Activated B cell treated with CpG ODN at 0.5 μM for 24 hours (primary cell): ENCODE measurements at regions not wholly inside any gene's neighbourhood (a gene's known extent, or its start where the extent isn't known, plus 50 kb on each side); places are given as distances from the start of the nearest gene placed in this dataset.

ENCODE experiments used
- ATAC-seq: fragments of 200-7000 bp; cut with Tn5 transposase; one replicate; pipeline ENCODE4 v1.10.0; 2021; ENCODE audit warnings: low read depth, mild to moderate bottlenecking, moderate library complexity
- CTCF ChIA-PET: fragments of 350-600 bp; sonication (Branson Sonifier 250); formaldehyde crosslinking; loops from one replicate; lab custom pipeline; 2021; ENCODE audit warnings: antibody characterized with exemption; lab: Charles Lee
- POLR2A ChIA-PET: fragments of 350-600 bp; sonication (Branson Sonifier 250); formaldehyde crosslinking; loops from one replicate; lab custom pipeline; 2021; ENCODE audit warnings: antibody characterized with exemption; lab: Charles Lee
- DNase-seq: peaks from one replicate; pipeline ENCODE4 v3.0.0; 2022
- H3K27ac Mint-ChIP-seq: one replicate; pipeline ENCODE4 v1.8.0; 2020; ENCODE audit warnings: mixed read lengths
- H3K27me3 Mint-ChIP-seq: one replicate; pipeline ENCODE4 v1.8.0; 2021; ENCODE audit warnings: mixed read lengths
- H3K36me3 Mint-ChIP-seq: one replicate; pipeline ENCODE4 v1.8.0; 2021; ENCODE audit warnings: low read depth, mixed read lengths
- H3K4me1 Mint-ChIP-seq: one replicate; pipeline ENCODE4 v1.8.0; 2021; ENCODE audit warnings: mixed read lengths
- H3K4me3 Mint-ChIP-seq: one replicate; pipeline ENCODE4 v1.8.0; 2020; ENCODE audit warnings: mild to moderate bottlenecking, mixed read lengths
- H3K9me3 Mint-ChIP-seq: one replicate; pipeline ENCODE4 v1.8.0; 2020; ENCODE audit warnings: mixed read lengths
- CTCF ChIP-seq: fragments of 200-600 bp; IDR thresholded peaks from one replicate; pipeline ENCODE4 v1.8.0; 2022; ENCODE audit warnings: antibody characterized with exemption, mild to moderate bottlenecking
- intact Hi-C: fragments of 100-400 bp; cut with micrococcal nuclease; formaldehyde crosslinking; loops from one replicate; pipeline ENCODE4 v1.15.1; 2024

- TF ChIP-seq CTCF = no peak
- ChIA-PET CTCF (no interaction called here), POLR2A (no interaction called here)
- H3K27ac Mint-ChIP-seq = no peak overlapping the region
- H3K4me3 Mint-ChIP-seq = no peak overlapping the region
- no peaks in the 10 kb centered on the region for H3K36me3 Mint-ChIP-seq
- no peaks in the 10 kb centered on the region for H3K9me3 Mint-ChIP-seq
- intact Hi-C loops = no loop called here
- ATAC-seq (no peak), DNase-seq (no peak)
- H3K4me1 Mint-ChIP-seq = no peaks in the 10 kb centered on the region
- peaks cover 36% of the 10 kb centered on the region for H3K27me3 Mint-ChIP-seq
Measured at GRCh38 chr5:1660511-1660910, 136.8 kb upstream of the LPCAT1 start.

GRCh38 chr5:1660001-1660400 is 136.2 kb upstream of the LPCAT1 start:
- no peak overlapping the region for H3K4me3 Mint-ChIP-seq
- ATAC-seq = no peak
- H3K36me3 Mint-ChIP-seq = no peaks in the 10 kb centered on the region
- no peak for DNase-seq
- POLR2A ChIA-PET = no interaction called here
- H3K4me1 Mint-ChIP-seq = peaks cover 2% of the 10 kb centered on the region
- intact Hi-C loops = no loop called here
- CTCF ChIA-PET = no interaction called here
- no peak overlapping the region for H3K27ac Mint-ChIP-seq
- peaks cover 31% of the 10 kb centered on the region for H3K27me3 Mint-ChIP-seq
- no peak for TF ChIP-seq CTCF
- no peaks in the 10 kb centered on the region for H3K9me3 Mint-ChIP-seq

GRCh38 chr5:1659100-1659981 is 135.6 kb upstream of the LPCAT1 start:
- no peaks in the 10 kb centered on the region for H3K36me3 Mint-ChIP-seq
- intact Hi-C loops = no loop called here

GRCh38 chr5:1658665-1659064 is 134.9 kb upstream of the LPCAT1 start:
- Mint-ChIP-seq H3K36me3 (no peaks in the 10 kb centered on the region), H3K4me3 (no peak overlapping the region), H3K27me3 (peaks cover 24% of the 10 kb centered on the region), H3K27ac (no peak overlapping the region), H3K4me1 (peaks cover 11% of the 10 kb centered on the region), H3K9me3 (no peaks in the 10 kb centered on the region)
- ATAC-seq = no peak
- CTCF ChIA-PET = no interaction called here
- no peak for TF ChIP-seq CTCF
- intact Hi-C loops = no loop called here
- DNase-seq = no peak
- POLR2A ChIA-PET = no interaction called here

More at GRCh38 chr5:1659100-1659981, 135.6 kb upstream of the LPCAT1 start:
- DNase-seq = no peak
- Mint-ChIP-seq H3K4me1 (peaks cover 7% of the 10 kb centered on the region), H3K27me3 (peaks cover 27% of the 10 kb centered on the region), H3K4me3 (no peak overlapping the region), H3K27ac (no peak overlapping the region), H3K9me3 (no peaks in the 10 kb centered on the region)
- no peak for TF ChIP-seq CTCF
- POLR2A ChIA-PET = no interaction called here
- CTCF ChIA-PET = no interaction called here
- ATAC-seq = no peak

- no peaks in the 10 kb centered on the region for H3K36me3 Mint-ChIP-seq
- no peaks in the 10 kb centered on the region for H3K9me3 Mint-ChIP-seq
- H3K4me3 Mint-ChIP-seq = no peak overlapping the region
- intact Hi-C loops = no loop called here
- H3K27ac Mint-ChIP-seq = no peak overlapping the region
- ChIA-PET POLR2A (no interaction called here), CTCF (no interaction called here)
- no peak for ATAC-seq
- TF ChIP-seq CTCF = no peak
- peaks cover 16% of the 10 kb centered on the region for H3K27me3 Mint-ChIP-seq
- no peak for DNase-seq
- H3K4me1 Mint-ChIP-seq = peaks cover 24% of the 10 kb centered on the region
Measured at GRCh38 chr5:1657161-1657741, 133.5 kb upstream of the LPCAT1 start.
